Keratinocyte (primary cell): ENCODE measurements at regions not wholly inside any gene's neighbourhood (a gene's known extent, or its start where the extent isn't known, plus 50 kb on each side); places are given as distances from the start of the nearest gene placed in this dataset.

Experiments
- DNase-seq: peaks from one replicate; pipeline ENCODE4 v3.0.0-alpha.2; 2011; ENCODE audit warnings: low read depth, missing footprints, low spot score
- FAIRE-seq: peaks from 2 replicates; lab custom pipeline; 2011; peaks lifted over from hg19 to GRCh38; lab: Jason Lieb, UNC
- H2AFZ ChIP-seq: 2 replicates; pipeline ENCODE4 v1.6.0; 2012; ENCODE audit warnings: low read length, control low read depth, inconsistent platforms; ENCODE audit not compliant: control insufficient read depth
- H3K27ac ChIP-seq: 2 replicates; pipeline ENCODE4 v1.5.1; 2011; ENCODE audit warnings: low read length; ENCODE audit not compliant: control insufficient read depth, insufficient read depth
- H3K27me3 ChIP-seq: 3 replicates; pipeline ENCODE4 v1.6.0; 2011; ENCODE audit warnings: low read length; ENCODE audit not compliant: control insufficient read depth, insufficient read depth; ENCODE audit errors: extremely low read depth
- H3K36me3 ChIP-seq, 2 experiments: 2 replicates in 1 of 2; 3 replicates in 1 of 2; pipeline ENCODE4 v1.5.1; 2011; ENCODE audit warnings: low read length in 2 of 2, mild to moderate bottlenecking in 1 of 2; ENCODE audit not compliant: control insufficient read depth in 2 of 2, insufficient read depth in 2 of 2; ENCODE audit errors: extremely low read depth in 1 of 2
- H3K4me1 ChIP-seq: 3 replicates; pipeline ENCODE4 v1.5.1; 2011; ENCODE audit warnings: low read length; ENCODE audit not compliant: control insufficient read depth, insufficient read depth; ENCODE audit errors: extremely low read depth
- H3K4me2 ChIP-seq: 3 replicates; pipeline ENCODE4 v1.6.0; 2011; ENCODE audit warnings: low read depth, low read length; ENCODE audit not compliant: control insufficient read depth, insufficient read depth; ENCODE audit errors: extremely low read depth
- H3K4me3 ChIP-seq, 3 experiments: fragments of 200-600 bp in 1 of 3; sonication (generic) in 1 of 3; 2 replicates in 2 of 3; 3 replicates in 1 of 3; pipeline ENCODE4 v1.5.1; 2011 to 2016; ENCODE audit warnings: low read length in 3 of 3, mild to moderate bottlenecking in 3 of 3, control low read depth in 2 of 3, inconsistent platforms in 1 of 3, low read depth in 1 of 3, mixed read lengths in 1 of 3, mixed run types in 1 of 3, moderate library complexity in 1 of 3; ENCODE audit not compliant: control insufficient read depth in 2 of 3, insufficient read depth in 2 of 3; ENCODE audit errors: extremely low read depth in 1 of 3
- H3K79me2 ChIP-seq: 2 replicates; pipeline ENCODE4 v1.6.0; 2012; ENCODE audit warnings: low read length; ENCODE audit not compliant: control insufficient read depth, insufficient read depth
- H3K9ac ChIP-seq: 3 replicates; pipeline ENCODE4 v1.6.0; 2011; ENCODE audit warnings: low read length; ENCODE audit not compliant: control insufficient read depth, insufficient read depth; ENCODE audit errors: extremely low read depth
- H3K9me1 ChIP-seq: 3 replicates; pipeline ENCODE4 v1.6.0; 2011; ENCODE audit warnings: low read length; ENCODE audit not compliant: control insufficient read depth, insufficient read depth; ENCODE audit errors: extremely low read depth
- H3K9me3 ChIP-seq: 2 replicates; pipeline ENCODE4 v1.5.1; 2012; ENCODE audit warnings: low read depth, low read length; ENCODE audit not compliant: control insufficient read depth
- H4K20me1 ChIP-seq: 3 replicates; pipeline ENCODE4 v1.6.0; 2011; ENCODE audit warnings: low read length; ENCODE audit not compliant: control insufficient read depth, insufficient read depth; ENCODE audit errors: extremely low read depth
- EZH2 ChIP-seq: IDR thresholded peaks from one replicate; pipeline ENCODE4 v1.6.1; 2012; ENCODE audit warnings: inconsistent platforms, mild to moderate bottlenecking, low read length, moderate library complexity
- dilution Hi-C: fragments of 300-500 bp; cut with MboI; formaldehyde crosslinking; loops from one replicate; pipeline ENCODE4 v1.7.0; 2020; ENCODE audit warnings: low sequenced_read_pairs; ENCODE audit not compliant: extremely low pct_ligation_motif_present
- TF ChIP-seq, protein P1 (sequence below), 3 experiments: IDR thresholded peaks in 1 of 3; conservative IDR thresholded peaks in 1 of 3; optimal IDR thresholded peaks in 1 of 3; 2 replicates in 2 of 3; 3 replicates in 1 of 3; pipeline versions ENCODE3 to v1.5.1; 2011; ENCODE audit warnings: low read length in 3 of 3, mild to moderate bottlenecking in 3 of 3, moderate library complexity in 2 of 3, control low read depth in 1 of 3, inconsistent platforms in 1 of 3; ENCODE audit not compliant: insufficient read depth in 2 of 3; ENCODE audit errors: extremely low read depth in 1 of 3

DNA sequence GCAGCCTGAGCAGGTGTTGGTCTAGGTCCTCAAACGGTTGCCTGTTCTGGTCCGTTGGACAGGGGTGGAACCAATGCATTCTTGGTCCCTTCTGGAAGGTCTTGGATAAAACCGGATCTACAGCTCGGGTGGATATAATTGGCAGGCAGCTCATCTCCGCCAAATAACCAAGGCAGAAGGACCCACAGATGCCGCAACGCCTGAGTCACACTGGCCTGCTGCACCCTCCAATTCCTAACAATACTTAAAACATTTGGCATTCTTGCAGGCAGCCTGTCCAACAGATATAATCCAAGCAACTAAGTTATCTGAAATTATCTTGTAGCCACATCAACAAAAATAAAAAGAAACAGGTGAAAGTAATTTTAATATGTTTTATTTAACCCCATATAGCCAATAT lies 59.0 kb upstream of the FGF14 start:
- H3K4me2 ChIP-seq, result no peak overlapping the region
- no peak for FAIRE-seq

DNA sequence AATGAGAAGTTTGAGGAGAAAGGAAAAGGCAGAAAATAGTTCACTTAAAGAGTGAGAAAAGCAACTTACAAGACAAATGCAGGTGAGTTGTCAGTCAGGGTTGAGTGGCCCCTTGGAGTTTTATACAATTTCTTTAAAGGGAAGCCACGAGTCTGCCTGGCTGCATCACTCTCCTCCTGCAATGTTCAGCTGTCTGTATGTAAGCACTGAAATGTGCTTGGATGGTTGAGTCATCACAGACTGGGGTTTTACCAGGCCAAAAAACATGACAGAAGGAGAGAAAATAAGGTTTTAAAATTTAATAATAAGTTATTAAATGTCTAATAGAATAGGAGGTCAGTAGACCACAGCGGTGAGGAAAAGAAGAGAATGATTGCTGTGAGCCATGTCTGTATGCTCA lies 51.0 kb upstream of the FGF14 start:
- no peak for TF ChIP-seq EZH2
- TF ChIP-seq, protein P1, sequence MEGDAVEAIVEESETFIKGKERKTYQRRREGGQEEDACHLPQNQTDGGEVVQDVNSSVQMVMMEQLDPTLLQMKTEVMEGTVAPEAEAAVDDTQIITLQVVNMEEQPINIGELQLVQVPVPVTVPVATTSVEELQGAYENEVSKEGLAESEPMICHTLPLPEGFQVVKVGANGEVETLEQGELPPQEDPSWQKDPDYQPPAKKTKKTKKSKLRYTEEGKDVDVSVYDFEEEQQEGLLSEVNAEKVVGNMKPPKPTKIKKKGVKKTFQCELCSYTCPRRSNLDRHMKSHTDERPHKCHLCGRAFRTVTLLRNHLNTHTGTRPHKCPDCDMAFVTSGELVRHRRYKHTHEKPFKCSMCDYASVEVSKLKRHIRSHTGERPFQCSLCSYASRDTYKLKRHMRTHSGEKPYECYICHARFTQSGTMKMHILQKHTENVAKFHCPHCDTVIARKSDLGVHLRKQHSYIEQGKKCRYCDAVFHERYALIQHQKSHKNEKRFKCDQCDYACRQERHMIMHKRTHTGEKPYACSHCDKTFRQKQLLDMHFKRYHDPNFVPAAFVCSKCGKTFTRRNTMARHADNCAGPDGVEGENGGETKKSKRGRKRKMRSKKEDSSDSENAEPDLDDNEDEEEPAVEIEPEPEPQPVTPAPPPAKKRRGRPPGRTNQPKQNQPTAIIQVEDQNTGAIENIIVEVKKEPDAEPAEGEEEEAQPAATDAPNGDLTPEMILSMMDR (optimal IDR thresholded peaks at IDR 0.05 in 1 of 3, IDR thresholded peaks at IDR 0.05 in 1 of 3, conservative IDR thresholded peaks at IDR 0.05 in 1 of 3; ENCODE audit: extremely low read depth in 1 of 3, insufficient read depth in 2 of 3, low read length in 3 of 3), result no peak
- Histone ChIP-seq H2AFZ (no peak overlapping the region), H3K27ac (no peak overlapping the region), H3K9ac (no peak overlapping the region), H3K36me3 (no peaks in the 10 kb centered on the region), H3K4me3 (no peak overlapping the region), H3K9me1 (no peaks in the 10 kb centered on the region), H3K4me1 (no peaks in the 10 kb centered on the region), H3K27me3 (no peaks in the 10 kb centered on the region), H3K79me2 (no peaks in the 10 kb centered on the region), H3K4me2 (no peak overlapping the region), H4K20me1 (no peaks in the 10 kb centered on the region), H3K9me3 (no peaks in the 10 kb centered on the region)
- dilution Hi-C loops, result no loop called here
- no peak for FAIRE-seq
- DNase-seq, result no peak

More for the DNA sequence above, 59.0 kb upstream of the FGF14 start:
- no peaks in the 10 kb centered on the region for H3K36me3 ChIP-seq
- no peak for DNase-seq
- no peaks in the 10 kb centered on the region for H3K27me3 ChIP-seq
- dilution Hi-C loops, result no loop called here
- no peaks in the 10 kb centered on the region for H3K9me3 ChIP-seq
- H3K9me1 ChIP-seq, result no peaks in the 10 kb centered on the region
- no peak for TF ChIP-seq EZH2
- TF ChIP-seq, protein P1 (optimal IDR thresholded peaks at IDR 0.05 in 1 of 3, IDR thresholded peaks at IDR 0.05 in 1 of 3, conservative IDR thresholded peaks at IDR 0.05 in 1 of 3; ENCODE audit: extremely low read depth in 1 of 3, insufficient read depth in 2 of 3, low read length in 3 of 3), result no peak
- H3K27ac ChIP-seq, result no peak overlapping the region
- H3K4me1 ChIP-seq, result no peaks in the 10 kb centered on the region
- no peaks in the 10 kb centered on the region for H4K20me1 ChIP-seq
- H3K4me3 ChIP-seq, result no peak overlapping the region
- H2AFZ ChIP-seq, result no peak overlapping the region
- no peak overlapping the region for H3K9ac ChIP-seq
- no peaks in the 10 kb centered on the region for H3K79me2 ChIP-seq
